Ureter (tissue), 1 donor: ENCODE measurements at regions not wholly inside any gene's neighbourhood (a gene's known extent, or its start where the extent isn't known, plus 50 kb on each side); places are given as distances from the start of the nearest gene placed in this dataset.

ENCODE experiments used
- DNase-seq: peaks from one replicate; pipeline ENCODE4 v3.0.0-alpha.2; 2020; ENCODE audit warnings: low spot score
- donor health status: DM: yes; HTN: yes; CAD: no.

DNA sequence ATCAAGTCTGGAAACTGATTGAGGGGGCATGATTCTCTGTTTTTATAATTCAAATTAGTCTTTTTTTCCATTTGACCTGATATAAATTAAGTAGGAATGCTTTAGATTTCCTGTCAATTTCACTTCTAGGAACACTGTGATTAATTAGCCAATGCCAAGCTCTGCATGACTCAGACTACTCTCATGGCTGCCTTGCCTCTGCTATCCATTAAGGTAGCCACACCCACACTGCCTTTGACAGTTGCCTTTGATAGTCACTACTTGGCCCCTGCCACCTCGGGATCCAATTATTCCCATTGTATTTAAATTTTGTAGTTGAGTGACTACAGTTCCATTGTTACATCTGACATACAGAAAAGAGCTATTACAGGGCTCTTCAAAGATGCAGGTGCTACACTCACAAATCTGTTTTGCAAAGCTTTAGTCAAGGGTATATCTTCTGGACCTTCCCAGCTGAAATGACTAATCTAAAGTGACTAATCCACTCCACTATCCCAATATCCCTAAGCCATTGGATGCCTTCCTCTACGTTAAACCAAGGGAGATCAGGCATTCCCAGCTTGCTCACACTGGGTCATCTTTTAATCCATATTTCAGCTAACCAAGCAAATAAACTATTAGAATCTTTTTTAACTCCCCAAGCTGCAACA is 1193.1 kb upstream of the MIR17HG start:
- no peak for DNase-seq

GRCh38 chr13:90156390-90156789 is 1191.1 kb upstream of the MIR17HG start:
- DNase-seq = no peak

DNA sequence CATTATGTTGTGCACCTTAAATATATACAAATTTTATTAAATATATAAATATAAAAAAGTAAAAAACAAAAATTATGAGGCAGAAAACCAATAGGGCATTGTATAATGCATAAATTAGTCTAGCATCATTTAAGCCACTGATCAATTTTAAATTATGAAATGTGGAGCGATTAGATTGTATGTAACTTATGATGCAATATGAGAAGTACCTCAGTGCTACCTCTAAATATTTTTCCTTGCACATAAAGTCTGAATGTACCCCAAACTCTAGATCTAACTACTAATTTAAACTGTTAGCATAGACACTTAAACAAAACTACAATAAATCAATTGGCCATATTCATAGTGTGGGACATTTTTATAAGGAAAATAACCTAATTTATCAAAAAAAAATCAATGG is 1178.5 kb upstream of the MIR17HG start:
- DNase-seq = no peak

- DNase-seq = no peak
Measured at GRCh38 chr13:90170208-90170607, 1177.3 kb upstream of the MIR17HG start.

DNA sequence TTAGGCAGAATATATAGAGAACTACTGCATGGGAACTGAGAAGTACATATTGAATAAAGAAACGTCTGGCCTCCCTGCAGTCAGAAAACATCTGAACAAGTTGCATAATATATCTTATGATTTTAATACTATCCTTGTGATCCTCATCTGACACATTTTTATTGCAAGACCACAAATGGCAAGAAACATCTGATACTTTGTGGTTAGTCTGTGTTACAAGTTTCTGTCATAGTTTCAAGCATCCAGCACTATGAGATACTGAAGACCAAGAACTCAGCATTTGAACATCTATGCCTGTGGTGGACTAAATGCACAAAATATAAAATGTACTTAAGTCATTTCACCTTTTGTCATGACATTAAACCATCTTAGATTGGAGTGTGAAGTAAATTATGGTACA is 1175.8 kb upstream of the MIR17HG start:
- no peak for DNase-seq

GRCh38 chr13:90177512-90177911 is 1170.0 kb upstream of the MIR17HG start:
- no peak for DNase-seq

GRCh38 chr13:90184355-90184754 is 1163.1 kb upstream of the MIR17HG start:
- DNase-seq = no peak

DNA sequence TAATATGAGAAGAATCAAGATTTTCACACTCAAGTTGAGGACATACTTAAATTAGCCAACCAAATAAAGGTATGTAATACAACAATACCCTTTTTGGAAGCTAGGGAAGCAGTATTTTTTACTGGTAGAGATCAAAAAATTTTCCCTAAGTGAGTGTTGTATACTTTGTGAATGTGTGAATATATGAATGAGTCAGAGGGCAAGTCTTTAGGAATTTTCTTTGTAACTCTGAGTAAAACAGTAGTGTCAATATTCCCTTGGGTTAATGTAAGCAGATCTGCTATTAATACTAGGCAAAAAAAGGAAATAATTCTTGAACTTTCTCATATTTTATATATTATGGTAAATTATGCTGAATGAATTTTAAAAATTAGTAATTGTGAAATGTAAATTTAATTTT is 1161.8 kb upstream of the MIR17HG start:
- no peak for DNase-seq

DNA sequence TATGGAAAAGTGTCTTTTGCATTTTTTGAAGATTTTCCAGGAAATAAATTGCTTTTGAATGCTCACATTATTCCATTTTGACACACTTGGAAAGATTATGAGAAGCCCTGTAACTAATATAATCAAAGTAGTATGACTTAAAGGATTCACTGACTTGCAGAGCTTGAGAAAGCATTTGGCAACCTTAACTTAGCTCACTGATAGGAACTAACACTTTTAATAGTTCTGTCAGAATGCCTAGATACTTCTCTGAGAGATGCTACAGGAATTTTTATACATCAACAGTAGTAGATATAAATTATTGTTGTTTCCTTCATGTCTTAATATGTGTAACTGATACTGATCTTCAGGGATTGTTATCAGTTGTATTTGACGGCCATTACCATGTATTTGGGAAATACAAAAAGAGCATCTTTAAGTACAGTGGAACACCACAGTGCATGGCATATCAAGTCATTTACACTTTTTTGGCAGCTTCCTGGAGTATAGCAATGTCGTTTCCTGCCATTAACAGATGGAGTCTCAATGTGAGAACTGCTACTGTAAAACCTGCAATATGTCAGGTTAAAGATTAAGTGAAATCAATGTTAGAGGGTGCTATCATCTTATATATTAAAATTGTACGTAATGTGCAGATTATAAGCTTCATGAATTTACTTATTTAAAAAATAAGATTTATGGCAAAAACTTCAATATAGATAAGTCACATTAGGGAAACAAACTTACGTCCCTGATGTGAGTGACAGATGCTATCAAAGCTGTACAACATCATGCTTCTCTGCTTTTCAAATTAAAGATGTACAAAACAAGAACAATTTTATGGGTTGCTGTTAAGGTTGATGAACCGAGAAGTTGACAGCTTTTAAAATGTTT is 1159.8 kb upstream of the MIR17HG start:
- no peak for DNase-seq

GRCh38 chr13:90188351-90188636 is 1159.2 kb upstream of the MIR17HG start:
- DNase-seq = no peak

GRCh38 chr13:90197722-90198121 is 1149.8 kb upstream of the MIR17HG start:
- no peak for DNase-seq

DNA sequence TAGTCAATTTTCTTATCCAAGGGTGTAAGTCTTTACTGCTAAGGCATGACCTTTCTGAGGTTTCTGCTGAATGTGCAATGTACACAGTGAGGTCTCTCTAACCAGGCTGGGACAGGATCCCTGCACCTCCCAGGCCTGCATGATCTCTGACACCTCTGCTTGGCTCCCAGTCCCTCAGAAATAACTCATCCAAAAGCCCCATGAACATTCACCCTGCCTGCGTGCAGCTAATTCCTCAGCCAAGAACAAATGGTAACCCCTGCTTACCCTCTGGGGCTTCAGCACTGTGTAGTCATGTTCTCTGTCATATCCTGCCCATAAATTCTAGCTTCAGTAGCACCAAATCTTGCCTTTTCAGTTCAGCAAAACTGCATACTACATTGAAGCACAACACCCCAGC is 1146.3 kb upstream of the MIR17HG start:
- DNase-seq = no peak

- no peak for DNase-seq
Measured at GRCh38 chr13:90201676-90202460, 1145.6 kb upstream of the MIR17HG start.

GRCh38 chr13:90205081-90205480 is 1142.4 kb upstream of the MIR17HG start:
- no peak for DNase-seq

DNA sequence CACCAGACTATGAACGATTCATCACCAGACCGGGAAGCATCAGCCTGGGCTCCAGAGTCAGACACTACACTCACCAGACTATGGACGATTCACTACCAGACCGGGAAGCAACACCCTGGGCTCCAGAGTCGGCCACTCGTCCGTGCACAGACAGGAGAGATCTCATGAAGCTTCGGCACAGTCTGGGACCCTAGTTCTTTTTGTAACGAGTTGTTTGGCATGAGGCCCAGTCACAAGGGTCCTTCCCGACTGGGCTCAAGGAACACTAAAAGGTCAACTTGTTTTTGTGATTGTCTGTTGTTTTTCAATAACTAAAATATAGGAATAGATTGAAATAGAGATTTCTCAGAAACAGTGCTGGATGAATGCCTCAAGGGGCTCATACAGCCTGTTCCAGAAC is 1141.6 kb upstream of the MIR17HG start:
- DNase-seq = no peak

DNA sequence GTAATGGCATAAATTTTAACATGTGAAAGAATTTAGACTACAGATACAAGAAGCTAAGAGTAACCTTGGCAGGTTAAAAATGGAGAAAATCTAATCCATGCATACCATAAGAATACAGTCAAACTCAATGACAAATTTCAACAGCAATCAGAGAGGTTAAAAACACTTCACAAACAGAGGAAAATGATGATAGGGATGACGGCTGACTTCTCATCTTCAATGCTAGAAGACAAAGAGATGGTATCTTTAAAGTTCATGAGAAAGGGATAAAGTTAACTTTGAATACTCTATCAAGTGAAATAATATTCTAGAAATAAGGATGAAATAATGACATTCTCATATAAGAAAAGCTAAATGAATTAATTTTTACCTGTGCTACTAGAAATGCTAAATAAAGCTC is 1130.2 kb upstream of the MIR17HG start:
- no peak for DNase-seq

GRCh38 chr13:90222758-90223157 is 1124.7 kb upstream of the MIR17HG start:
- DNase-seq = no peak

GRCh38 chr13:90230311-90230710 is 1117.2 kb upstream of the MIR17HG start:
- DNase-seq = no peak

DNA sequence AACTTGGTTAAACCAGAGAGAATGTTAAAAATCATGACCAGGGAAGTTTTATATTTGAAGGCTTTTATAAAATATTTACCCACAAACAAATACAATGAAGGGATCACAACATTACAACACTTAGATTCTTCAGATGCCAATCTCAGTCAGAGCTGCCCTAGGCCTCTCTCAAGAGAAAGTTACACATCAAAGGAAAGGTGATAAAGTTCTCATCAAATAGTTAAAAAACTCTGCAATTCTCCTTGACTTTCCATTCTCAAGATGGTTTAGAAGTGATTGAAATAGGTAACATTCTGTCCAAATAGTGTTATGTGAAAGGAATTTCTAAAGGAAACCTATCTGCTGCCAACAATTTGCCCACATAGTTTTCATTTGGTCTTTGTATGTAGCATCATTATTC is 1115.2 kb upstream of the MIR17HG start:
- DNase-seq = no peak

DNA sequence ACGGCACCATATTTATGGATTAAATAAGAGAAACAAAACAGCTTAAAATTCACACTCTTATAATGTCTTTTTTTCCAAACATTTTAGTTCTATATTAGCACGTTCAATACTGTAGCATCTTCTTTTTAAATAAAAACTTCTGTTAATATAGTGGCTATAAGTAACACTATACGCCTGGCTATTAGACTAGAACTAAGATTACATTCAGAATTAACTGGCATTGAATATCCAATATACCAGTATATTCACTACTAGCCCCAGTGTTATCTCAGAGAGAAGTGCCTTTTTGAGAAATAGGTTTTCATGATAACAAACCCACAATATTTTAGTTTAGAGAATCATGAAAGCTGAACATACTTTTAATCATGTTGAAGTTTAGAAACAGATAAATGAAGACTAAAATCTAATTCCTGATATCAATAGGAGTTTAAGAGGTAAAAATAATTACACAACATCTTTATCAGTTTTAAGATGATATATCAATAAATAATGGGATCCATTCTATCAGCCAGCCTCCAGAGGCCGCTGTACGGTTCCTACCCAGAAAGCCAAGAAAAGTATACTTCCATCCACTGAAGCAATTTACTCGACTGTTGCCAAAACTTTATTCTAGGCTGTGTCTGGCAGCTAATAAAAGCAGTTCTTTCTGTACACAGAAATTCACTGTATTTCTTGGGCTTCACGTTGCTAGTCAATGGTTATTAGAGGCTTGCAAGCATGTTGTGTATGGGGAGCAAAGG is 1113.4 kb upstream of the MIR17HG start:
- DNase-seq = no peak

GRCh38 chr13:90237852-90238251 is 1109.6 kb upstream of the MIR17HG start:
- no peak for DNase-seq

DNA sequence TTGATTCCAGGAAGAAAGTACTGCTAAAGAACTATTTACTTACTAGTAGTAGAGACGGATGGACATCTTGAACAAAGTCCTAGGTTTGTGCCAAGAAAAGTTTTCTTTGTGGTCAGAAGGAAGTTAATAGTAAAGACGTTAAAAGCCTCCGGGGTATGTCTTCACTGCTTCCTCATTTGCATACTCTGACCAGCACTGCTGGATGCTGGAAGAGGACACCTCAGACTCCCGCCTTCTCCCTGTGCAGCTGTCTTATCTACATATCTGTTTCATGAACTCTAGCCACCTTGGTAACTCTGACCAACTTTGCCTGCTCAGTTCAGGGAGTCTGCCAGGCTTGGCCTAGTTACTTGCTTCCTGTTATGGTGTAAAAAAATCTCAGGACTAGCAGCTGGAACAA is 1109.1 kb upstream of the MIR17HG start:
- no peak for DNase-seq
